RKO (cell line): ENCODE measurements at regions not wholly inside any gene's neighbourhood (a gene's known extent, or its start where the extent isn't known, plus 50 kb on each side); places are given as distances from the start of the nearest gene placed in this dataset.

ENCODE experiments used
- DNase-seq: peaks from one replicate; pipeline ENCODE4 v3.0.0-alpha.2; 2016; ENCODE audit warnings: low spot score

GRCh38 chr10:2022401-2022800 lies 285.1 kb upstream of the ADARB2 start:
- DNase-seq = no peak

DNA sequence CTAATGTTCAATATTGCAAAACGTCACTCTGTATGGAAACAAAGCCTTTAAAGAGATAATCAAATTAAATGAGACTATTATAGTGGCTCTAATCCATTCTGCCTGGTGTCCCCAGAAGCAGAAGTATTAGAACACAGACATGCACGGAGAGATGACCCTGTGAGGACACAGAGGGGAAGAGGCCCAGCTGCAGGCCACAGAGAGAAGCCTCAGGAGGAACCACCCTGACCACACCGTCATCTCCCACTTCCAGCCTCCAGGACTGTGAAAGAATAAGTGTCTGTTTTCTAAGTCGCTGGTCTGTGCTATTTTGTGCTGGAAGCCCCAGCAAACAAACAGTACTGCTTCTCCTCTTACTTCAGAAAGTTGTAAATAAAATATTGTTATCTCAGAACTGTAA lies 283.5 kb upstream of the ADARB2 start:
- DNase-seq = no peak

GRCh38 chr10:2019803-2020202 lies 282.5 kb upstream of the ADARB2 start:
- no peak for DNase-seq

DNA sequence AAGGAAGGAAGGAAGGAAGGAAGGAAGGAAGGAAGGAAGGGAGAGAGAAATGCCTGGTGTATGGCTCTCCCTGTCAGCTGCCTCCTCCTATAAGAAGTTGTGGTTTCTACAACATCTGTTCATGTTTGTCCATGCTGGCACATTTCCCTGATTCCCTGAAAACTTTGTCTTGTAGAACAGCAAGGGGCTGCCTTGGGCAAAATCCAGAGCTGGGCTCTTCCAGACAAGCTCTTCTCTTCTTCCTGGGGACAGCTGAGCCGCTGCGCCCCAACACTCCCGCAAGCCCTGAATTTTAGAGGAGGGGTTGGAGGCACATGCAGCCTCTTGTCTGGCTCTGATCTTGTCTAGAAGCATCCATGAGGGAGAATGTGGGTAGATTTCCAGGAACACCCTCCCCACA lies 282.0 kb upstream of the ADARB2 start:
- DNase-seq = no peak

DNA sequence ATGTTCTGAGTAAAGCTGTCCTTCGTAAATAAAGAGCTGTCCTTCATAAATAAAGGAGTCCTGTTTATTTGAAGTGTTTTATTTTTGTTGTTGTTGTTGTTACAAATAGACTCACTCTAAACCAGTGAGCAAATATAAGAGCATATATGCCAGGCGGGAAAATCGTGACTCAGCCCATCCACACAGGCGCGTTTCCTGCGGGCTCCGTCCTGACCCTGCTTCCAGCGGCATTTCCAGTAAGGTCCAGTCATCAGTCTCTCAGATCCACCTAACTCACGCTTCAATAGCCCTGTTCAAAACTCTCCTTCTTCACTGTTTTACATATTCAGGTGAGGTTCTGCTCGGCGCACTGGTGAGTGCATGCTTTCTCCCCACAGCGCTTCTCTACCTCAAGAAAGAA lies 277.2 kb upstream of the ADARB2 start:
- no peak for DNase-seq

- DNase-seq = no peak
Measured at GRCh38 chr10:2012209-2012608, 274.9 kb upstream of the ADARB2 start.

DNA sequence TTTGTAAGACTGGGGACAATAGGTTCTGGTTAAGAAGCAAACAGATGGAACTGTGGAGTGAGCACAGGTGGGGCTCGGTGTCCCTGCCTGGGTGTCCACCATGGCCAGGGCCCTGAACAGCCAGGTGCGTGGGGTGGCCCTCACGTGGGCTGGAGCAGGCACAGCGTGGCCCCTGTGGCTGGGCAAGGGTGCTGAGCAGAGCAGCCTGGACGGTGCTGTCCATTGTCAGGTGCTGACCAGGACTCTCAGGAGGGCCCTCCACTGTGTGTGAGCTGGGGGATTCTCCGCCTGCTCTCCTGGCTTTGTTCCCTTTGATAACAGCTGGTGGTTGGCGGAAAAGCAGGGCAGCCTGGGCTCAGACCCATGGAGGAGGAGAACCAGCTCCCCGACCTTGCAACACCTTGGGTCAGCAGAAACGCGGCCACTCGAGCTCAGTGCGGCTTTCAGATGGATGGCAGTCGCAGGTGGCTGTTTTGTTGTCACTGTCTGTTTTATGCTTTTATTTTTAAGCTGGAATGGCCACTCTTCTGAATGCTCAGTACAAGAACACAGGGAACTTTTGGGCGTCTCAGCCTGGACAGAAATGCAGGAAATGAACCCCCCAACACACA lies 273.9 kb upstream of the ADARB2 start:
- no peak for DNase-seq

DNA sequence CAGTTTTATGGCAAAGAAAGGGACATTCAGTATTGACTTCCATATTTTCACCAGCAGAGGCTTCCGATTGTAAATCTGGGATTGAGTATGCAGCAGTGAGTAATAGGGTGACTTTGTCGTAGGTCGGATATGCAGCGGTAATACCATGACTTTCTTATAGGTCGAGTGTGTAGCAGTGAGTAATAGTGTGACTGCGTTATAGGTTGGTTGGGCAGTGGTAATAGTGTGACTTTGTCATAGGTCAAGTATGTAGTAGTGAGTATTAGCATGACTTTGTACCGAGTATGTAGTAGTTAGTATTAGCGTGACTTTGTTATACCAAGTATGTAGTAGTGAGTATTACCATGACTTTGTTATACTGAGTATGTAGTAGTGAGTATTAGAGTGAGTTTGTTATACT lies 268.2 kb upstream of the ADARB2 start:
- DNase-seq = peak; percentile 76

DNA sequence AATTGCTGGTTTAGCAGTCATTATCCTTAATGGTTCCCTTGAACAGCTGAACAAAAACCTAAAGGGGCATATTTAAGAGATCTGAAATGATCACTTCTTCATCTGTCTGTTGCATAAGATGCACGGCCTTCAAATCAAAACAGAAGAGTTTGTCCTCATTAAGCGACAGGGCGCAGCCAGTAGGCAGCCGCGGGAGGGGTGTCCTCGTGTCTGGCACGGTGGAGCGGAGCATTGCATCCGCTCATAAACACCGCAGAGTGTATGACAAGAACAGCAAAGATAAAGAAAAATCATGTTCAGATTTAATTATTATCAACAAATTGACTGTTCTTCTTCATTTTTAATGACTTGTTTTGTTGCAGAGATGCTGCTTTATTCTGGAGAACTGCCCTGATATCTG lies 255.6 kb upstream of the ADARB2 start:
- DNase-seq = no peak

- no peak for DNase-seq
Measured at GRCh38 chr10:1989090-1989489, 251.8 kb upstream of the ADARB2 start.

DNA sequence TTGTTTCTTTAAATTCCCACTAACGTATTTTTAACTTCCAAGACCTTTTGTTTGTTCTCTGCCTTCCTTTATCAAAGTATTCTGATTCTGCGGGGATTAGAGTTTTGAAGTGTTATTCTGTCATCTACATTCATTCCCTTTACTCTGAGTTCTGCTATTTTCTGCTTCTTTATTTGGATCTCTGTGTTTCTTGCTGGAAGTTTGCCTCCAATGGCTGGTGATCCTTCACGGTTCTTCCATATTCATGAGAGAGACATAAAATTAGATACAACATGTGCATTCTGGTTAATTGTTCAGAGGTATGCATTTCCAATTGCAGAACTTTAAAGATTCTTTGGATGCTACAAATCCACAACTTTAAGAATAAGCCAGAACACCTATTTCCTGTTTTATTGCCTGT lies 244.7 kb upstream of the ADARB2 start:
- no peak for DNase-seq

- no peak for DNase-seq
Measured at GRCh38 chr10:1980459-1980858, 243.1 kb upstream of the ADARB2 start.

- DNase-seq = no peak
Measured at GRCh38 chr10:1978584-1978983, 241.3 kb upstream of the ADARB2 start.

DNA sequence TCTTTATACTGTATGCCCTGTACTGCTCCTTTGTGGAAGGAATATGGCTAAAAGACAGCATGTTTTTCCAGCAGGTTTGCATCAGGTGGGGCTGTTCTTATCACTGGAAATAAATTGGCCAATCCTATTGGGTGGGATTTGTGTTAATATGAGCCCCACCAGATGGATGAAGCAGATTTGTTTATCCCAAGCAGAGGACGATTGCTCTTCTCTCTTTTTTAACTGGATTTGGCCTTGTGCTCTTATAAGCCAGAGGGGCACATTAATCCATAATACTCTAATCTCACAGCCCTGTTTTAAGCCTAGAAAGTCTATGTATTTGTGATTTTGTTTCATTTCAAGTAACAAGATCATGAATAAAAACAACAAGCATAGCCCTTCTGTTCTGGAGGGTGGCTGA lies 240.1 kb upstream of the ADARB2 start:
- no peak for DNase-seq

DNA sequence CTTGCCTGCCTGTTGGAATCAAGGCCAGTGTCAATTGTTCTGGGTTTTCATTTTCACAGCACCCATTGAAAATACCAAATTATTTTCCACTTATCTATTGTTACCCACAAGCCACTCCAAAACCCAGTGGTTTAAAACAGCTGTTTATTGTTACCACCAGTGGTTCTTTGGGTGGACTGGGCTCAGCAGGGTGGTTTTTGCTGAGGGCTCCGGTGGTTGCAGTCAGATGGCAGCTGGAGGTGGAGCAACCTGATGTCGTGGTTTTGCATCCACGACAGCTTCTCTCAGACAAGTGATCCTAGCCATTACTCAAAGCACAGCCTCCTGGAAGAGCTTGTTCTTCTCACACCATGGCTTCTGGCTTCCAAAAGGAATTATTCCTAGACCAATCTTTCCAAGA lies 235.1 kb upstream of the ADARB2 start:
- DNase-seq = no peak

- peak; percentile 50 for DNase-seq
Measured at GRCh38 chr10:1968257-1969033, 231.1 kb upstream of the ADARB2 start.

GRCh38 chr10:1966712-1967376 lies 229.5 kb upstream of the ADARB2 start:
- DNase-seq = no peak

DNA sequence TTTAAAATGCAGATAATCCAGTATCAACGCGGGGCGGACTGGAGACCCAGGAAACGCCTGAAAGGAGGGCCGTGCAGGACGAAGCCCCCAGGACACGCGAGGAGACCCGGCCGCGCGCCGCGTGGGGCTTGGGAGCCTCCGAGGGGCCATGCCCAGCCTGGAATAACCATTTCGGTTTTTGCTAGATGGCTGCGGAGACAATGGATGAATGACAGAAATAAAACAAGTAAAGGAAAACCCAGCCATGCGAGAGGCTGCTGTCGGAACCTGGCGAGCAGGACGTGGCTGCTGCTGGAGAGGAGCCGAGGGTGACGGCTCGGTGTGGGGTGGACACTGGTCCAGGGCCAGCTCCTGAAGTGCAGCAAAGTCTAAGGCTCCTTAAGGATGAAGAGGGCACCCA lies 227.2 kb upstream of the ADARB2 start:
- no peak for DNase-seq

GRCh38 chr10:1963341-1963740 lies 226.0 kb upstream of the ADARB2 start:
- DNase-seq = no peak

DNA sequence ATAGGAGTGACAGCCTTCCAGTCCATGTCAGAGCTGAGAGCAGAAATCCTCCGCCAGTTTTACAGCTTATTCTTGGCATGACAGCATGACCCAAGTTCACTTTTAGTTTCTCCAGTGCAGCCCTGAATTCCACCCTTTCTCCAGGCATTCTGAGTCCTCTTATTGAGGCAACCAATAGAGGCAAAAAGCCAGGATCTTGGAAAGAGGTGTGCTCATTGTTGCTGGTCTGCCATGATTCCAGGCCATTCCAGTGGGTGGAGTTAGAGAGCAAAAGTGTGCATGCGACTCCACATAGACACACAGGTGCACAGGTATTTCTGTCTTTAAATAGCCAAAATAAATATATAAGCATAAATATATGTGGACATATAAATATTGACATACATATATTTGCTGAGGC lies 224.7 kb upstream of the ADARB2 start:
- DNase-seq = no peak

GRCh38 chr10:1960982-1961381 lies 223.7 kb upstream of the ADARB2 start:
- no peak for DNase-seq

DNA sequence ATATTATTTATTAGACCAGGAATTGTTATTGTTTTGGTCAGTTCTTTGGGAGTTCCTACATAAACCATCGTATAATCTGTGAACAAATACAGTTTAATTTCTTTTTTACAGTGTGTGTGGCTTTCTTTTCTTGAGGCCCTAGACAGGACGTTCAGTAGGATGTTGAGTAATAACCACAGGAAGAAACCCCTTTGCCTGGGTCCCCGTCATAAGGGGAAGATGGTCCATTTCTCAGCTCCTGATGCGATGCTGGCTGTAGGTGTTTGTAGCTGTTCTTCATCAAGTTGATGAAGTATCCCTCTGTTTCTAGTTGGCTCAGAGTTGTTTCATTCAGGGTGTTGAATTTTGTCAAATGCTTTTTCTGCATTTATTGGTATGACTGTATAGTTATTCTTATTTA lies 219.7 kb upstream of the ADARB2 start:
- DNase-seq = no peak

DNA sequence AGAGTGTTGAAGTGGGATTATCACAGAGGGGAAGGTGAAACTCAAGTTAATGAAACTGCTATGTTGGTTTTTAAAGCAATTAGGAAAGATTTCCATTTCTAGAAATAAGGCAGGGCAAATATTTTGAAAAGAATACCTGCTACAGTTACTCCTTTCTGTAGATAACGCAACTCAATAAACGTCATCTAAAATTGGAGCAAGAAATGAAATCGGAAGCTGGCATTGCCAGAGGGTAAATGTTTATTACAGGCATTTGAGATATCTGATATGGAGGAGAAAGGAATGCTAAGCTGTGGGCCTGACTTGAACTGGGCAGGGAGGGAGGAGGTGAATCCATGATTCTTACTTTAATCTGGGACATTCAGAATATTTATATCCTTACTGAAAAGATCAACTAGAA lies 217.0 kb upstream of the ADARB2 start:
- no peak for DNase-seq
